Left ventricle myocardium superior (tissue), 1 donor: ENCODE measurements at regions not wholly inside any gene's neighbourhood (a gene's known extent, or its start where the extent isn't known, plus 50 kb on each side); places are given as distances from the start of the nearest gene placed in this dataset.
"Not testable (repeated sequence)": the region's sequence is repeated elsewhere in the genome, so short reads cannot be mapped to it uniquely, and the experiment has no call there.

Experiments
- ATAC-seq: fragments of 200-7000 bp; cut with Tn5 transposase; one replicate; pipeline ENCODE4 v1.9.1; 2020; ENCODE audit warnings: mild to moderate bottlenecking, moderate library complexity
- DNase-seq: peaks from one replicate; pipeline ENCODE4 v3.0.0-alpha.2; 2020
- intact Hi-C: fragments of 100-400 bp; cut with micrococcal nuclease; formaldehyde crosslinking; loops from one replicate; pipeline ENCODE4 v1.11.0; 2022
- donor health status: DM: no; HTN: yes; CAD: no; lungs with severe emphysema.

DNA sequence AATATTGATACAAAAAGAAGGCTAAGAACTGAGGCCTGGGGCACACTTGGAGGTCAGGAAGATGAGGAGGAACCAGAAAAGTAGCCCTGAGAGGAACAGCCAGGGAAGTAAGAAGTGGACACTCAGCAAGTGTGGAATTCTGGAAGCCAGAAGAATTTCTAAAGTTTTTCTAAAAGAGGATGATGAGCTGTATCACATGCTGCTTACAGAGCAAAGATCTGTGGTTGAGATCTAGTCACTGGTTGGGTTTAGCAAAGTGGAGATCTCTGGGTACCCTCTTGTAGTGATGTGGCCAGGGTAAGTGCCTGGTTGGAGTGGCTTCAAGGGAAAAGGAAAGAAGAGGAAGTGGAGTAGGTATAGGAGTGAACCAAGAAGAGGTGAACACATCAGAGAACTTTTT lies 95.4 kb upstream of the DAZL start:
- intact Hi-C loops, result no loop called here
- ATAC-seq, result no peak

DNA sequence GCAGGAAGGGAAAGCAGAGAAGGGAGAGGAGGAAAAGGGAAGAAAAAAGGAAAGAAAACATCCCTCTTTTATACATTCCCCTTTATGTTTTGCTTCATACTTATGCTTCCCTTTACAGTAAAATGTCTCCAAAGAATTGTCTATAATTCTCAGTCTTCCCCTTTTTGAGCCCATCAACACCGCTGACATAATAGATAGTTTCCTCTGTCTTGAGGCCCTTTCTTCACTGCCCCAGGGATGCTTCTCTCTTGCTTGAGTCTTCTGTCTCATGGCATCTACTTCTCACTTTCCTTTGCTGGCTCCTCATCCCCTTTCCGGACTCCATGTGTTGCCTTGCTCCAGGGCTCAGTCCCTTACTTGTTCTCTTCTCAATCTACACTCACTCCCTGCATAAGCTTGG lies 99.7 kb upstream of the DAZL start:
- DNase-seq, result no peak
- ATAC-seq, result no peak
- intact Hi-C loops, result no loop called here

More for the DNA sequence above, 95.4 kb upstream of the DAZL start:
- no peak for DNase-seq

DNA sequence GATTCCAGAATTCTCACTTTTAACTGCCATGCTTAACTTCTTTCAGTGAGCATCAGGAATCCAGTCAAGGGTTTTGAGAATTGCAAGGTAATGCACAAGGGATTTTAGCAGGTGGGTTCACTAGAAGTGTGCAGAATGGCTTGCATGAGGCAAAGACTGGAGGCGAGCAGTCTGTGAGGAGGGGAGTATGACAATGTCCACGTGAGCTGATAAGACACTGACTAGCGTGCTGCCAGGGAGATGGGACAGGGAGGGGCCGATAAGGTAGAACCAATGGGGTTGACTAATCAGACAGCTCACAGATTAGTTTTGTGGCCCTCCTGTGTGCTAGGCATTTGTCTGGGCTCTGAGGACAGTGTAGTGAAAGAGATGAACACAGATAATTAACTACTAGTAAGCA lies 102.0 kb upstream of the DAZL start:
- ATAC-seq (no peak), DNase-seq (no peak)
- intact Hi-C loops, result no loop called here

DNA sequence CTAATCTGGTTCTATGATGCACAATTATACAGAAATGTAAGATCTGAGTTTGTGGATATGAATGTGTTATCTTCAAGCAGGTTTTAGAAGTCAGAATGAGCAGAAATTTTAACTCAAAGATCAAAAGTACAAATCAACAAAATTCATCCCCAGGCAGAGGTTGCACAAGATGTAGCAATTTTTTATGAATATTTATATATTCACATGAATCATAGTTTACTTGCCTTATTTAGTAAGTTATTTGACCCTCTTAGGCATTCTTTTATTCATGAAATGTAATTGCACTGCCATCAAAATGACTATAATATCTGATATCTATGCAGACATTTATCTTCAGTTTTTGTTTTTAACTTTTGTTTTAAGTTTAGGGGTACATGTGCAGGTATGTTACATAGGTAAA lies 103.1 kb upstream of the DAZL start:
- intact Hi-C loops, result no loop called here
- DNase-seq (no peak), ATAC-seq (no peak)

DNA sequence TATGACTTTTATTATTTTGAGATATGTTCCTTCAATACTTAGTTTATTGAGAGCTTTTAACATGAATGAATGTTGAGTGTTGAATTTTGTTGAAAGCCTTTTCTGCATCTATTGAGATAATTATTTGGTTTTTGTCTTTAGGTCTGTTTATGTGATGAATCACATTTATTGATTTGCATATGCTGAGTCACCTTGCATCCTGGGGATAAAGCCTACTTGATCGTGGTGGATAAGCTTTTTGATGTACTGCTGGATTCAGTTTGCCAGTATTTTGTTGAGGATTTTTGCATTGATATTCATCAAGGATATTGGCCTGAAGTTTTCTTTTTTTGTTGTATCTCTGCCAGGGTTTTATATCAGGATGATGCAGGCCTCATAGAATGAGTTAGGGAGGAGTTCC lies 106.5 kb upstream of the DAZL start:
- intact Hi-C loops, DNase-seq, ATAC-seq: not testable (repeated sequence)

DNA sequence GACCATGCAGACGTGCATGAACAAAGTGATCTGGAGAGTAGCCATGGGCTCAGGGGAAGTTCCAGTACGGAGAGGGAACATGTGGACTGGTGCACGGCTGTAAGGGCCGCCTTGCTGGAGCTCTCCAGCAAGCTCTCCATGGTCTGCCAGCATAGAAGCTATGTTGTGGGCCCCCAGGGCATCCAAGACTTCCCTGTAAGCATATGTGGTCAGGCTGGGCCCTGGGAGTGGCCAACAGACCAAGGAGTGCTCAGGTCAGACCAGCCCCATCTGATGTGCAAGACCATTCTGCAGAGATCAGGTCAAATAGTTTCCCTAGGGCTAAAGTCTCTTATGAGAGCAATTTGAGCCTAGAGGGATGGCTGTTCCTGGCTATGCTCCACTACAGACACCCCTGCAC lies 110.1 kb upstream of the DAZL start:
- DNase-seq, result no peak
- ATAC-seq, result no peak
- intact Hi-C loops, result no loop called here

DNA sequence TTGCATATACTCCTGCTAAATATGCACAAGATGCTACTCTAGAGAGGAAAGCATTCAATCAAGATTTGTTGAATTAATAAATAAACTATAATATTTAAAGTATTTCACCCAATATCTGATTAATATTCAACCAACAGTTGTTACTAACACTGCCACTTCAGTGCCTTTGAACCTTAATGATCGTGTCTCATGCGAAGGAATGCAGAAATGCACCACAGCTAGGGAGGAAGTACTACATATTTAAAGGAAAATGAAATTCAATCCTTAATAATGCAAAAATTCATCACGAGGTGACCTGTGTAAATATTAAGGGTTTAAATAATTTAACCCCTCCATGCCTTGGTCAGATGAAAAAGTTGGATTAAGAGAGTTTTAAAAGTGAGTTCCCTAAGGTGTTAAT lies 114.2 kb upstream of the DAZL start:
- DNase-seq, result no peak
- intact Hi-C loops, result no loop called here
- ATAC-seq, result no peak

DNA sequence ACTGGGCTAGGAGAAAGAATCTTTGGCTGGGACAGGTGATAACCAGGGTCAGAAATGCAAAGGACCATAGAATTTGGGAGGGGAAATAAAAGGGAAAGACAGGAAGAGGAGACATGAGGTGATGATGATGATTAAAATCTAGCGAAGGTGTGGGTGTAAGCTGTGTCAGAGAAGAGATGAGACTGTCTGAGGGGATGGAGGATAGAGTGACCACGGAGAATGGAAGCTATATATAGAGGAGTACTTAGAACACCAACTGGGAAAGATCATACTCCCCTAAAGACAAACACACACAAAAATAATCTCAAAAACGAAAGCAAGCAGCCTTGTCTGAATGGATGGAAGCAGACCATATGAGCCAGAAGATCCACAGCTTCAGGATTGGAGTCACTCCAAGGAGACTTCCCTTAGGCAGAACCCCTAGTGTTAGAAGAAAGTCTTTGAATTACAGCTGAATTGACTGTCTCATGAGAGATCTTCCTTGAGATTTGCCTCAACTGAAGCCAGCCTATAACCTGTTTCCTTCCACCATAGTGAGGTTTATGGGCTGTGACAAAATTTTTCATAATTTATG lies 115.2 kb upstream of the DAZL start:
- intact Hi-C loops, result no loop called here

DNA sequence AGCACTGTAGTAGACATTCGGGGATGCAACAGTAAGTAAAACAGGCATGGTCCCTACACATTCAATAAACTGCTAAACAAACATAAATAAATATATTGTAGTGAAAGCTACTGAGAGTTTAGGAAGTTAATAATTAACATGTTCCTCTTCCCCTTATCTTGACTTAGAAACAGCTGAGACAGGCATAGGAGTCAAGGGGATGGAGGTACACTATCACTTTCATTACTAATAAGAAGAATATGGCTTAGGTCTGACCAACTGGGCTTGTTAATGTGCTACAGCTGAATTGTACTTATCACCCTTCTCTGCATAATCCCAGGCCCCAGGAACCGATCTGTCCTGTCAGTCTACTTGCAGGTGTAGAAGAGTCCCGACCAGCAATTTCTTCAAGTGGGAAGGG lies 116.3 kb upstream of the DAZL start:
- ATAC-seq (no peak), DNase-seq (no peak)
- intact Hi-C loops, result no loop called here

More for the DNA sequence above, 115.2 kb upstream of the DAZL start:
- ATAC-seq, result no peak
- no peak for DNase-seq

DNA sequence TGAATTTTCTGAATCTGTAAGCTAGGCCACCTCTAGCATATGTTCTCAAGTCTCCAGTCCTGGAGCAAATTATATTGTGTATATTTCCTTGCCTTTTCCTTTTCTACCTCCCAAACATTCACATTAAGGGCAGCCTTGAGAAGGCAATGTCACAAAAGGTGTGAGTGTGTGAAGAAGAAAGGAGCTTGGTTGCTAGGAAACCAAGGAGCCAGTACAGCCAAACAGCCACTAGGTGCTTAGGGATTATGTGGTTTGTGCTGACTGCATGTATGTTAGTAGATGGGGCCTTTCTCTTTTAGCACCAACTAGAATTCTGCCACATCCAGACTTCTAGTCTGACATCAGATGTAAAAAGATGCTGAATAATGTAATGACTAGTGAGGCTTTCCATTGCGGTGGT lies 118.8 kb upstream of the DAZL start:
- peak; percentile 56 for ATAC-seq
- intact Hi-C loops, result no loop called here
- no peak for DNase-seq

DNA sequence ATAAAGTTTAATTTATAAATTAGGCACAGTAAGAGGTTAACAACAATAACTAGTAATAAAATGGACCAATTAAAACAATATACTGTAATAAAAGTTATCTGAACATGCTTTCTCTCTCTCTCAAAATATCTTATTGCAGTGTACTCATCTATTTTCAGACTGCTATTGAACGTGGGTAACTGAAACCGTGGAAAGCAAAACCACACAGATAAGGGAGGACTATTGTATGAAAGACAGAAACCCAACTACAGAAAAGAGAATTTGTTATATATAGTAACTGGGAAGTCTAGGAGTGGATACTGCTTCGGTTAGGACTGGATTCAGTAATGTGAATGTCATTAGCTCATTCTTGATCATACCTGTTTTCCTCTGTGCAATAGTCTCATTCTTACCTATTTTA lies 119.3 kb upstream of the DAZL start:
- intact Hi-C loops, result no loop called here
- no peak for DNase-seq
- peak; percentile 89 for ATAC-seq

DNA sequence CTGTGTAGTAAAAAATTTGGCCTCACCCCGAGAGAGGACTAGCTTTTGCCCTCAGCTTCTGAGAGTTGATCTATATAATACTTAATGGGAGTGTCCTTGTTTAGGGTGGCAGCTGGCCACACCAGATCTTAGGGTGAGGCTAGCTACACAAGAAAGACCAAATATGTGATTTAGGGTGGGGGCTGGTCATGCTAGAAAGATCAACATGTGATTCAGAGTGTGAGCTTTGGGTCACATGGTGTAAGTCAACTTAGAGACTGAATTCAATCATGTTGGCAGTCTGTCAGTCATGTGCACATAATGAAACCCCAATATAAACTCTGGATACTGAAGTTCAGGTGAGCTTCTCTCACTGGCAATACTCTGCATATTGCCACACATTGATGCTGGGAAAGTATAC lies 120.7 kb upstream of the DAZL start:
- no peak for ATAC-seq
- DNase-seq, result no peak
- intact Hi-C loops, result no loop called here

DNA sequence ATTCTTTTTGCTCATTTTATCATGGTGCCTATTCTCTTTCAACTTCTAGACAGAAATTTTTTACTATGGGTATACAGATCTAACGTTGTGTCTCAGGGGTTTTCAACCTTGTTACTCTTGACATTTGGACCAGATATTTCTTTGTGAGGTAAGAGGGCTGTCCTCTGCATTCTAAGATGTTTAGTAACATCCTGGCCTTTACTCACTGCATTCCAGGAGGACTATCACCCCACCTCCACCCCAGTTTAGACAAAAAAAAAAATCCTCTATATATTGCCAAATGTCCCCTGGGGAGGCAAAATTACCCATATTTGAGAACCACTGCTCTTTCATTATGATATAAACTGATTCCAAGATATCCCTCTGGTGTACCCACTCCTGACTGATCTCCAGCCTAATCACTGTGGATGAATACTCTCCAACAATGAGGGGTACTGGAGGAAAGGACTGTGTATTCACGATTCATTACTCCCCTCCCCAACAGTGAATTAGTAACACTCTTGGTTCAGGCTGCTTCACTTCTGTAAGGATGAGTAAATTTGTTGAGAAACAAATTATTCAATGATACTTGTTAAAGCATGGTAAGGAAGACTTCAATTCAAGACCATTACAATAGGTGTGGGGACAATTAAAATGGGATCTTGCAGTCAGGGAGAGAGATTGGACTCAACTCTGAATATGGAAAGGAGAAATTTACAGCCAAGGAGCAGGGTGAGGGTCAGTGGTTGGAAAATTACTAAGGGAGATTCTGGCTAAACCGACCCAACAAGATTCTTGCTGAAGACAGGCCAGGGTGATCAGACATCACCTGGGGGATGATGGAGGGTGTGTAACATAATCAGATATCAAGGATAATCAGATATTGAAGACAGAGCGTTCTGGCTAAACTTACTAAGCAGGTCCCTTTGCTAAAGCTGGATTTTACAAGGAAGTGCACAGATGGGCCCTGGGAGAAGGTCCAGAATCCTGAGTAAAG lies 123.8 kb upstream of the DAZL start:
- DNase-seq (no peak), ATAC-seq (no peak)
- intact Hi-C loops, result no loop called here

DNA sequence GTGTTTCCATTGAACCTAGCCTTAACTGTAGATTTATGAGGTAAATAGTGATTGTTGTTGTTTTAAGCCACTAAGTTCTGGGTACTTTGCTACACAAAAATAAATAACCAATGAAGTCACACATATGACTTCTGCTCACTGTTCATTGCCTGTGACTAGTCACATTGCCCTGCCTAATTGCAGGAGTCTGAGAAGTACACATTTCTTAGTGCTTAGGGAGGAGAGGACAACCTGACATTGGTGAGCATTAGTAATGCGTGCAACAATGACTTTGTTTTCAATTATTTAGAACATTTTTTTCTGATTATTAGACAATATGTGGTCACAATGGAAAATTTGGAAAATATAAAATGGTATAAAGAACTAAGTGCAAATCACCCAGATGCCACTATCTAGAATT lies 133.2 kb upstream of the DAZL start:
- no peak for DNase-seq
- ATAC-seq, result no peak
- intact Hi-C loops, result no loop called here

DNA sequence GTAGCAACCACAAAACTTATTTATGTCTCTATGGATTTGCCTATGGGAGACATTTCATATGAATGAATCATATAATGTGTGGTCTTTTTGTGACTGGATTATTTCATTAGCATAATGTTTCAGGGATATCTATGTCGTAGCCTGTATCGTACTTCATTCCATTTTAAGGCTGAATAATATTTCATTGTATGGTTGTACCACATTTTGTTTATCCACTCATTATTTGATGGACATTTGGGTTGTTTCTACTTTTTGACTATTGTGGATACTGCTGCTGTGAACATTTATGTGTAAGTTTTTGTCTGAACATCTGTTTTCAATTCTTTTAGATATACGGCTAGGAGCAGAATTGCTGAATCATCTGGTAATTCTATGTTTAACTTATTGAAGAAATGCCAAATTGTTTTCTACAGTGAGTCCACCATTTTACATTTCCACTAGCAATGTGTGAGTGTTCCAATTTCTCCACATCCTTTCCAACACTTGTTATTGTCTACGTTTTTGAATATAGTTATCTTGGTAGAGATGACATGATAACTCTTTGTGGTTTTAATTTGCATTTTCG lies 134.4 kb upstream of the DAZL start:
- no peak for DNase-seq
- intact Hi-C loops, result no loop called here

DNA sequence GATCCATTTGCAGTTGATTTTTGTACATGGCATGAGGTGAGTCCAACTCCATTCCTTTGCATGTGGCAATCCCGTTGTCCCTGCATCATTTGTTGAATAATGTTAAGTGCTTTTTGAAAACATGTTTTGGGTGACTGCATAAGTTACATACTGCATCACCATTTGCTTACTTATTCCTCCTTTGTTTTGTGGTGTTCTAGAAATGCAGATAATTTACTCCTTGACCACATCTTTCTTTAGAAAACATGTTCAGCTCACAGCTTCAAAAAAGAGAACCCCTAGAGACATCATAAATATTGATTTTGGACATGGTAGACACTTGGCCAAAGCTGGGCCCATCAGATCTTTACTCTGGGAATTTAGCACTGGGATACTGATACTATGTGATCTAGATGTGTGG lies 135.3 kb upstream of the DAZL start:
- intact Hi-C loops, result no loop called here
- no peak for DNase-seq
- ATAC-seq, result no peak

More for the DNA sequence above, 134.4 kb upstream of the DAZL start:
- no peak for ATAC-seq

DNA sequence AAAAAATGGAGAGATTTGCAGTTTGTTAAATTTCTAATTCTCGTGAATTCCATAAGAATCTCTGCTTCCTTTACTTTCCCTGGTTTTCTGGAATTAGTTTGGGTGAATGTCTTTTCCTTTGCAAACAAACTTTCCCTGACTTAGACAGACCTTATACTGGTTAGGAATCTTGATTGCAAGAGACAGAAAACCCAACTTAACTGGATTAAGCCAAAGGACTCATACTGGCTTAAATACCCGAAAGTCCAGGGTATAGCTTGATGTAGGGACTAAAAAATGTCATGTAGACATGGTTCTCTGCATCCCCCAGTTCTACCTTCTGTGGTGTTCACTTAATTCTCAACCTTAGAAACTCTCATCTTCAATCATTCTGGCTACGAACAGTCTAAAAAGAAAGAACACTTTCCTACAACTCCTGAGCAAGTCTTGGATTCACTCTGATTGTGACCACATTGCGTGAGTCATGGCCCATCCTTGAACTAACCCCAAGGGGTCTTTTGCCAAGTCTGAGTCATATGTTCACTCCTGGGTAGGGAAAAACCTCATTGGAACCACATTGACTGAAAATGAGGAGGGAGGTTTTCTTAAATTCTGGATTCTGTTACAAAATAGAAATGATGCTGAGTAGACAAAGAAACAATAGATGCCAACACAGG lies 136.0 kb upstream of the DAZL start:
- DNase-seq (no peak), ATAC-seq (no peak)
- intact Hi-C loops, result no loop called here

DNA sequence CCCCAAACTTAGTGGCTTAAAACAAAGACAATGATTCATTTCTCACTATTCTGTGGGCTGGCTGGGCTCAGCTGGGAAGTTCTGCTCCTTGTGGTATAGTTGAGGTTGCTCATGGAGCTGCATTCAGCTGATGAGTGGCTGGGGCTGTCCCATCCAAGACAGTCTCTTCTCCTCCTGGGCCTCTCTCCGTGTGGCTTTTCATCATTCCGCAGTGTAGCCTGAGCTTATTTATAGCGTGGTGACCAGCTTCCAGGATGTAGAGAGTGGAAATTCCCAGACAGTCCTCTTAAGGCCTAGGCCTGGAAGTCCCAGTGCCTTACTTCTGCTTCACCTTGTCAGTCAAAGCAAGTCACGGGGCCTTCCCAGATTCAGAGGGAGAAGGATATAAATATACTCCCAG lies 136.7 kb upstream of the DAZL start:
- intact Hi-C loops, result no loop called here
- DNase-seq (peak; percentile 24), ATAC-seq (peak; percentile 100)

DNA sequence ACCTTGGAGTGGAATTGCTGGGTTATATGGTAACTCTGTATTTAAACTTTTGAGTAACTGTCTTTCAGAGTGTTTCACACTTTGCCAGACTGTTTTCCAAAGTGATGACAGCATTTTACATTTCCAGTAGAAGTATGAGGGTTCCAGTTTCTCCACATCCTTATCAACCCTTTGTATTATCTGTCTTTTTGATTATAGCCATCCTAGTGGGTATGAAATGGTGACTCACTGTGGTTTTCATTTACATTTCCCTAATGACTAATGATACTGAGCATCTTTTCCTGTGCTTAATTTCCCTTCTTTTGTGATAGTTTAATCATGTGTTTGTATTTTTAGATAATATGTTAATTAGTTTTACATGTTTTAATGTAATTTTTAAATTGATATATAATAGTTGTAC lies 138.1 kb upstream of the DAZL start:
- DNase-seq (no peak), ATAC-seq (no peak)
- intact Hi-C loops, result no loop called here

DNA sequence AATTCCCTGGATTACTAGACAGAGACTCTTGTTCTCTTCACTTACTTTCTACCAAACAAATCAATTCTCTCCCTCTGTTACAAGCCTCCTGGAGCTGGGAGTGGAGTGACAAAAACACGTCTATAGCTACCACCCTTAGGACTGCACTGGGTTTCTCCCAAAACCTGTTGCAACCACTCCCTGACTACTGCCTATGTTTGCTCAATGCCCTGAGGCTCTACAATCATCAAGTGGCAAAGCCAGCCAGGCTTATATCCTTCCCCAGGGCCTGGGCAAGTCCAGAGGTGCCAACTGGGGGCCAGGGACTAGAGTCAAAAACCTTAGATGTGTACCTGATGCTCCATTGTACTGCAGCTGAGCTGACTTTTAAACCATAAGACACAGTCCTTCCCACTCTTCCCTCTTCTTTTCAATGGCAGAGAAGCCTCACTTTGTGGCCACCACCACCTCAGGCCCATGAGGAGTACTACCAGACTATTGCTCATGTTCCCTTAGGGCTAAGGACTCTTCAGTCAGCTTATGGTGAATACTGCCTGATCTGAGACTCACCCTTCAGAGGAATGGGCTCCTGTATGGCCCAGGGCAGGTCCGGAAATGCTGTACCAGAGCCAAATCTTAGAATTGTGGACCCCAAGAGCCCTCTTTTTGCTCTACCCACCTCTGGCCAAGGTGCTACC lies 125.4 kb upstream of the PLCL2 start:
- DNase-seq (no peak), ATAC-seq (no peak)
- intact Hi-C loops, result no loop called here
